ENCODE measurements at regions not wholly inside any gene's neighbourhood (a gene's known extent, or its start where the extent isn't known, plus 50 kb on each side); places are given as distances from the start of the nearest gene placed in this dataset.
A peak's percentile ranks its signal among the peaks of the same experiment; 100 is the strongest.

GRCh38 chr4:143273160-143273917 lies 63.3 kb upstream of the GAB1 start:
- peak; percentile 43 for DNase-seq

- DNase-seq = no peak
Measured at GRCh38 chr4:143280861-143281260, 55.8 kb upstream of the GAB1 start.

GRCh38 chr4:143281507-143282190 lies 55.0 kb upstream of the GAB1 start:
- DNase-seq = no peak

- DNase-seq = peak; percentile 66
Measured at GRCh38 chr4:143282211-143282707, 54.4 kb upstream of the GAB1 start.

GRCh38 chr4:143285696-143286437 lies 50.8 kb upstream of the GAB1 start:
- DNase-seq = no peak

GRCh38 chr4:143286701-143287571 lies 49.7 kb upstream of the GAB1 start:
- DNase-seq = peak; percentile 67
